ENCODE measurements at regions not wholly inside any gene's neighbourhood (a gene's known extent, or its start where the extent isn't known, plus 50 kb on each side); places are given as distances from the start of the nearest gene placed in this dataset.

- peaks cover 6% of the 10 kb centered on the region for H3K4me1 Mint-ChIP-seq (ENCODE audit: low read depth, unreplicated experiment)
- Histone ChIP-seq H3K4me1 (ENCODE audit: insufficient read depth, low read length) (no peaks in the 10 kb centered on the region), H3K27ac (ENCODE audit: low read depth, low read length) (no peak overlapping the region), H3K79me2 (ENCODE audit: insufficient read depth, low read length) (no peaks in the 10 kb centered on the region), H3K4me2 (ENCODE audit: low read length) (no peak overlapping the region), H3K36me3 (ENCODE audit: insufficient read depth, low read length) (no peaks in the 10 kb centered on the region), H3K27me3 (ENCODE audit: insufficient read depth, low read length) (peaks cover 5% of the 10 kb centered on the region), H4K20me1 (ENCODE audit: insufficient read depth, low read length) (no peaks in the 10 kb centered on the region), H3K9me3 (ENCODE audit: insufficient read depth, low read depth, low read length) (no peaks in the 10 kb centered on the region), H3K9ac (ENCODE audit: low read length) (no peak overlapping the region), H2AFZ (ENCODE audit: low read depth, low read length) (no peak overlapping the region), H3K4me3 (ENCODE audit: insufficient read depth, low read depth, low read length) (no peak overlapping the region)
- H3K36me3 Mint-ChIP-seq (ENCODE audit: low read depth, unreplicated experiment): no peaks in the 10 kb centered on the region
- H3K9me3 Mint-ChIP-seq (ENCODE audit: unreplicated experiment): peaks cover 2% of the 10 kb centered on the region
- no peak for TF ChIP-seq CTCF (IDR thresholded peaks at IDR 0.05; ENCODE audit: insufficient read depth, low read depth, low read length)
- H3K4me3 Mint-ChIP-seq (ENCODE audit: unreplicated experiment): no peak overlapping the region
- no peak overlapping the region for H3K27ac Mint-ChIP-seq (ENCODE audit: unreplicated experiment)
- H3K27me3 Mint-ChIP-seq (ENCODE audit: low read depth, unreplicated experiment): peaks cover 27% of the 10 kb centered on the region
- DNase-seq (ENCODE audit: low read depth) (no peak), FAIRE-seq (no peak)
Observed at GRCh38 chr14:101233391-101233790, 327.9 kb upstream of the DIO3 start.

- Mint-ChIP-seq H3K27me3 (ENCODE audit: low read depth, unreplicated experiment) (peaks cover 31% of the 10 kb centered on the region), H3K27ac (ENCODE audit: unreplicated experiment) (no peak overlapping the region), H3K36me3 (ENCODE audit: low read depth, unreplicated experiment) (no peaks in the 10 kb centered on the region), H3K4me3 (ENCODE audit: unreplicated experiment) (no peak overlapping the region), H3K9me3 (ENCODE audit: unreplicated experiment) (peaks cover 2% of the 10 kb centered on the region), H3K4me1 (ENCODE audit: low read depth, unreplicated experiment) (peaks cover 6% of the 10 kb centered on the region)
- no peak overlapping the region for H3K4me2 ChIP-seq (ENCODE audit: low read length)
- no peak overlapping the region for H2AFZ ChIP-seq (ENCODE audit: low read depth, low read length)
- FAIRE-seq (no peak), DNase-seq (ENCODE audit: low read depth) (no peak)
- no peaks in the 10 kb centered on the region for H3K79me2 ChIP-seq (ENCODE audit: insufficient read depth, low read length)
- no peaks in the 10 kb centered on the region for H4K20me1 ChIP-seq (ENCODE audit: insufficient read depth, low read length)
- H3K27ac ChIP-seq (ENCODE audit: low read depth, low read length): no peak overlapping the region
- no peaks in the 10 kb centered on the region for H3K4me1 ChIP-seq (ENCODE audit: insufficient read depth, low read length)
- no peak overlapping the region for H3K9ac ChIP-seq (ENCODE audit: low read length)
- no peak overlapping the region for H3K4me3 ChIP-seq (ENCODE audit: insufficient read depth, low read depth, low read length)
- peaks cover 5% of the 10 kb centered on the region for H3K27me3 ChIP-seq (ENCODE audit: insufficient read depth, low read length)
- no peaks in the 10 kb centered on the region for H3K9me3 ChIP-seq (ENCODE audit: insufficient read depth, low read depth, low read length)
- TF ChIP-seq EZH2 (IDR thresholded peaks at IDR 0.05; ENCODE audit: insufficient read depth, low read length) (no peak), CTCF (IDR thresholded peaks at IDR 0.05; ENCODE audit: insufficient read depth, low read depth, low read length) (no peak)
- H3K36me3 ChIP-seq (ENCODE audit: insufficient read depth, low read length): no peaks in the 10 kb centered on the region
Observed at GRCh38 chr14:101233808-101234207, 327.5 kb upstream of the DIO3 start.

GRCh38 chr14:101234244-101234937 is 326.9 kb upstream of the DIO3 start:
- Mint-ChIP-seq H3K9me3 (ENCODE audit: unreplicated experiment) (peaks cover 2% of the 10 kb centered on the region), H3K27ac (ENCODE audit: unreplicated experiment) (no peak overlapping the region), H3K4me3 (ENCODE audit: unreplicated experiment) (no peak overlapping the region), H3K27me3 (ENCODE audit: low read depth, unreplicated experiment) (peaks cover 34% of the 10 kb centered on the region), H3K36me3 (ENCODE audit: low read depth, unreplicated experiment) (no peaks in the 10 kb centered on the region), H3K4me1 (ENCODE audit: low read depth, unreplicated experiment) (peaks cover 6% of the 10 kb centered on the region)
- Histone ChIP-seq H3K4me3 (ENCODE audit: insufficient read depth, low read depth, low read length) (no peak overlapping the region), H4K20me1 (ENCODE audit: insufficient read depth, low read length) (no peaks in the 10 kb centered on the region), H3K4me1 (ENCODE audit: insufficient read depth, low read length) (no peaks in the 10 kb centered on the region), H3K4me2 (ENCODE audit: low read length) (no peak overlapping the region), H3K9me3 (ENCODE audit: insufficient read depth, low read depth, low read length) (no peaks in the 10 kb centered on the region), H3K9ac (ENCODE audit: low read length) (no peak overlapping the region), H3K79me2 (ENCODE audit: insufficient read depth, low read length) (no peaks in the 10 kb centered on the region), H2AFZ (ENCODE audit: low read depth, low read length) (no peak overlapping the region), H3K27ac (ENCODE audit: low read depth, low read length) (no peak overlapping the region), H3K36me3 (ENCODE audit: insufficient read depth, low read length) (no peaks in the 10 kb centered on the region), H3K27me3 (ENCODE audit: insufficient read depth, low read length) (peaks cover 11% of the 10 kb centered on the region)
- TF ChIP-seq EZH2 (IDR thresholded peaks at IDR 0.05; ENCODE audit: insufficient read depth, low read length): no peak
- no peak for TF ChIP-seq CTCF (IDR thresholded peaks at IDR 0.05; ENCODE audit: insufficient read depth, low read depth, low read length)
- FAIRE-seq: no peak
- no peak for DNase-seq (ENCODE audit: low read depth)

Measured in astrocyte (in vitro differentiated cells and primary cell).